GM18907 (cell line): ENCODE measurements at regions not wholly inside any gene's neighbourhood (a gene's known extent, or its start where the extent isn't known, plus 50 kb on each side); places are given as distances from the start of the nearest gene placed in this dataset.
"Not testable (repeated sequence)": the region's sequence is repeated elsewhere in the genome, so short reads cannot be mapped to it uniquely, and the experiment has no call there.

ENCODE experiments used
- ATAC-seq: cut with Tn5 transposase; IDR thresholded peaks from one replicate; pipeline ENCODE4 v1.9.1; 2021; ENCODE audit warnings: mild to moderate bottlenecking, moderate library complexity; ENCODE audit not compliant: unreplicated experiment

DNA sequence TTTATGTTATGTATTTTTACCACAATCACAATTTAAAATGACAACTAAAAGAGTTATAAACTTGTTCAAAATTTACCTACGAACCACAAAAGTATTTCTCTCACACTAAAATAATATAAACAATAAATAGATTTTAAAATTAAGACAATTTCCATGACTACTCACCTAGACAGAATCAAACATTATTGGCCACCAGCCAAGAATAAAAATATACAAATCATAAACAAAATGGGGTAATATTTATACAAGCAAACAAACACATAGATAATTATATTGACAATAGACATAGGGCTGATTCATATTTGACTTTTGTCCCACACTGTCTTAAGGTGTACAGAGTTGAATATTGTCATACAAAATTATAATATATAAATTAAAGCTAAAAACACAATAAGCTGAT is 119.6 kb upstream of the ZNF92 start:
- no peak for ATAC-seq

DNA sequence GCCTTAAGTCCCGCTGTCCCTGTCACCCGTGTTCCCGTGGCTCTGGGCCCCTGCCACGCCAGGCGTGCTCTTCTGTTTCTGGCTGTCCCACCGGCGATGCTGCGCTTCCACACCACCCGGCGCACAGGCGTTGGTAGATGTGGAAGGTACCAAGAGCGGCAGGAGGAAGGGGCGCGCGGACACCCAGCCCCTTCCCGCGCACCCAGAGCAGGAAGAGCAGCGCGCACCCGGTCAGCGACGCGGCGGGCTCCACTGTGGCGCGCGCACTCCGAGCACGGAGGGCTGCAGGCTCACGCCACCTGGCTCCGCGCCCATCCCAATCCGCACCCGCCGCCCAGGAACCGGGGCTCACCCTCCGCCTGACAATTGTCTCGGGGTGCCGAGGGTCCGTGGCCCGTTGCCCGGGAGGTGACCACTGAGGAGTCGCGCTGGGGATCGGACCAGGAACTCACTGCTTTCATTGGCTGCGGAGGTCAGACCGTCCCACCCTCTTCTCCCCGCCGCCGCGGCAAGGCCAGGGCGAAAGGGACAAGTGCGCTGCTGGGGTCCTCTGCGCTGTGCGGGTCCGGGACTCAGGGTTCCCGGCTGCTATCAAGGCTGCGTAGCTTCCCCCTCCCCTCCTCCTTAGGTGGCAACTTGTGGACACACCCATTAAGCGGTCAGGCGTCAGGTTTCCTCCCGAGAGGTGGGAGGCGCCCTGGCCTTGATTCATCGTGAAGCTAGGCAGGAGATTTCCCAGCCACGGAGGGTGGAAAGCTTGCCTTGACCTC is 121.6 kb upstream of the ZNF92 start:
- peak; percentile 71 for ATAC-seq

DNA sequence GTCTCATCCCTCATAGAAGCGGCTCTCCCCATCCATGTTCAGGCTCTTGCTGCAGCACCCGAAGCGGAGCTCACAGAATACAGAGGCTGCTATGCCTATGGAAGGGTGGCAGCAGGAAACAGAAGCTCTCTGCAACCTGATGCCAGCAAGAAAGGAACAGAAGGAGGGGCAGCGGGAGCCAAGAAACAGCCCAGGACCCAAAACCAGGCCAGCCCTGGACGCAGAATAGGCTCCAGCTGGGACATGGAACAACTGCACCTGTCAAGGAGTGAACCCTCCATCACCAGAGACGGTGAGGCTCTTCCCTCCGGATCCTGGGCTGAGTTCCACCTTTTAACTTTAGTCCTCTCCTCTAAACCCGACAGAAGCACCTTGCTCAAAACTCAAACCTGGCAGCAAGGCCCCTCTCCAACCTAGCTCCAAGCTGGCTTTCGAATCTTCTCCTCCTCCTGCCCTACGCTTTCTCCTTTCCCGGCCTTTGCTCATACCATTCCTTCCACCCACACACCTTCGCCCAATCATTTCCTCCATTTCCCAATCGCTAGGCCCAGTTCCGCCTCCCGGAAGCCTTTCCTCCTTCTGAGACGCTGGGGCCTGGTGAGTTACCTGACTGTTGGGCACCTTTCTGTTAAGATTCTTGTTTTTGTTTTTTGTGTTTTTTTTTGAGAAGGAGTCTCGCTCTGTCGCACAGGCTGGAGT is 122.8 kb upstream of the ZNF92 start:
- ATAC-seq: no peak

DNA sequence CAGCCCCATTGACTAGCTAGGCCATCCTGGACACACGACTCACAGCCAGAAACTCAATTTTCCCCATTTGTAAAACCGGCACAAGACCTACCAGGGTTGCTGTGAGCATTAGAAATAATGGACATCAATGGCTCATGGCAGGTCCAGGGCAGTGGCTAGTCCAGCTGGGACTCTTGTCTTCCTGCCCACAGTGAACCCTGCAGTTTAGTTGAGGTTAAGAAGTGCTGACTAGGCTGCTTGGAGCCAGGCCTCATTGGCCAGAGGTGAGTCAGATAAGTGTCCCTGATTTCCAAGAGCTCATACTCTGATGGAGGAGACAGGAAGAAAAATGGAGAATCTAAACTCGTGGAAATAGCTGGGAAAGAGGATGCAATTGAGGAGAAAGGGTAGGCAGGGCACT is 123.4 kb upstream of the ZNF92 start:
- no peak for ATAC-seq

DNA sequence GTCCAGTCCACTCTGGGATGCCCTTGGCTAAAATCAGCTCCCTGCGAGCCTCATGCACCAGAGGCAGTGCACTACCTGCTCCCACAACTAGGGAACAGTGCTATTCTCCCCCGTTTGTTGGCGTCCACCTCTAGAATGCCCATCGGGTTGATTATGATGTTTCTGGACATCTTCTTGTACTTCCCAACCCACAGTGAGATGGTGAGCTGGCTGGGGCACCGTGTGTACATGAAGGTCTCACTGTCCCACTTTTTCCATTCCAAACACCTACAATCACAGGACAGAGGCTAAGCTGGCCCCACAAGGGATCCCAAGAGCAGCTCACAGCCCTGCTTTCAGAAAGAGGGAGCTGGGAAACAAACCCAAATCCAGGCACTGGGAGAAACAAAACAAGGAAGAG is 126.2 kb upstream of the ZNF92 start:
- no peak for ATAC-seq

DNA sequence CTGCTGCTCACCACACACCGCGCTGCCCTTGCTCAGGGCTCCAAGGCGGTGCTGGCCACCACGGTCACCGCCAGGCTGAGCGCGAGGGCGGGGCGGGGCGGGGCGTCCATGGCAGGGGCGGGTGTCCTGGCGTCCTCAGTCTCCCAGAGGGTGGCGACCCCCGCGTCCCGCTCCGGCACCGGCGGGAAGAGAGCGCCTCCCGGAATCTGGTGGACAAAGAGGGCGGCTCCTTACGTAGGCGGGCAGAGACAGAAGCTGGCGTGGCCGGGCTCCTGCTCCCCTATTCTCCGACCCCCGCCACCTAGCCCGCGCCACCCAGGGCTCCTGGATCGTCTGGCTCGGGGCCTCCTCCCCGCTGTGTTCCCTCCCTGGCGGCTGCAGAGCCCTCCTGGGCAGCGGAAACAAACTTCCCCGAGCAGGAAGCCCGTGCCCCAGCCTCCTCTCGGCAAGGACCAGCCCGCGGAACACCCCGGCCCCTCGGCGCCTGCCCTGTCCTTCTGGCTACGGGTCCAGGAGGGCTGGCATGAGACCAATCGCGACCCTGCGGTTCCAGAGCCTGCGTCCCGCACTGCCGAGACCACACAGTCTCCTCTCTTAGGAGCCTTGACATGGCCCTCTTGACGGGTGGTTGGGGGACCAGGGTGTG is 133.8 kb upstream of the ZNF92 start:
- no peak for ATAC-seq

DNA sequence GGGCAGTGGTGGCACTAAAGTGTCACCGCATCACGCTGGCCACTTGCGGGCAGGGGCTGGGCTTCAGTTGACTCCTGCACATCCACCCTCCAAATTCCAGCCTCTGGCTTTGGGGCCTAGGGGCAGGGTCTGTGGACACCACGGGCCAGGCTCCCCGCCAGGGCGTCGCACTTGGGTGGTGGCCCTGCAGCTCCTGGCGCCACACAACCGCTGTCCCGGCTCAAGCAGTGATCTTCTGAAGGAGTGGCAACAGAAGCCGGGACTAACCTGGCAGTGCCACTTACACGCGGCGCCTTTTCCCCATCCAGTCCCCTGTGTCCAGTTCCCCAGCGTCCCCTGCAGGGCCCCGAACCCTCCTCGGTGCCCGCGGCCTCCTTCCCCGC is 134.3 kb upstream of the ZNF92 start:
- no peak for ATAC-seq

DNA sequence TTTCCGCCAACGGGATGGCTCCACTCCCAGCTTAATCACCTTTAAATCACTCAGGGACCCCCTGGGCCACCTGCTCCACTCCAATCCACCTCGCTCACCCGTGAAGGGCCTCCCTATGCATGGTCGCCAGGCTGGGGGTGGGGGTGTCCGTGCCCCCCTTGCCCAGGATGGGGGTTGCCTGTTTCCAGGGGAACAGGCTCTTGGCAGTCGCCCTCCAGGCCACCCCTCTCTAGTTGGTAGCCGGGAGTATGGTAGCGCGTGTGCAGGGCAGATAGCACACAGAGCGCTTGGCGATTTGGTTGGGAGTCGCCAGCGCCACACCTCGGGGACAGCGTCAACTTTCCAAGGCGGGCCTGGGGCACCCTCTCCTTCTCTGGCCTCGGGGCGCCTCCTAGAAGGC is 134.9 kb upstream of the ZNF92 start:
- ATAC-seq: no peak

DNA sequence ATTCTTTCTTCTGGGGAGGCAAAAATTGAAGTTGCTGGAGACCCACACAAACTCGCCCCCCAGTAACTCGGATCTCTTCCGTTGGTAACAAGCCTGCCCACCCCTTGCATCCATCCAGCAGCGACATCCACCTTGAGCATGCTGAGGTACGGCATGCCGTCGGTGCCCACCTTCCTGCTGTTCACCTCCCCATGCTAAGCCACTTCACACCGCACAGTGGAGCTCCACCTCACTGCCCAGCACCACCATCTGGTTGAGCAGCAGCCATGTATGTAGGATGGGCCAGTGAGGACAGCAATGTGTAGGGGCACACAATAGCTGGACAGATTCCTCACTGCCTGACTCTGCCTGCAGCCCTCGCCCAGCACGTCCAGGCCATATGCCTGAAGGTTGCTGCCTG is 138.1 kb upstream of the ZNF92 start:
- no peak for ATAC-seq

DNA sequence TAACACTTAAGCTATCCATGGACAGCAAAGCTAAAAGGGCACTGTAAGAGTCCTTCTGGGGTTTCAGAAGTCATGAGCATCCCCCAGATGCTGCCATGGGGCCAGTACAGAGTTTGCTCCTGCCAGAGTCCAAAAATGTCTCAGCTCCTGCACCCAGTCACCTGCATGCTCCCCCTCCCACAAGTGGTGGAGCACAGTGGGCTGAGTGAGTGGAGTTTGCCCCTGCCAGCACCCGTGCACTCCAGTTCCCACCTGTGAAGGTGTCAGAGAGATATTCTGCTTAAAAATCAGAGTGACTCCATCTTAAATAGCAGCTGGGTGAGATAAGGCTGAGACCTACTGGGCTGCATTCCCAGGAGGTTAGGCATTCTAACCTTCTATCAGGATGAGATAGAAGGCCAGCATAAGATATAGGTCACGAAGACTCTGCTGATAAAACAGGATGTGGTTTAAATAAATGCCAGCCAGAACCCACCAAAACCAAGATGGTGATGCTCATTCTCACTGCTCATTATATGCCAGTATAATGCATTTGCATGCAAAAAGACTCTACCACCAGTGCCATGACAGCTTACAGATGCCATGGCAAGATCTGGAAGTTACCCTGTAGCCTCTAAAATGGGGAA is 140.1 kb upstream of the ZNF92 start:
- no peak for ATAC-seq

DNA sequence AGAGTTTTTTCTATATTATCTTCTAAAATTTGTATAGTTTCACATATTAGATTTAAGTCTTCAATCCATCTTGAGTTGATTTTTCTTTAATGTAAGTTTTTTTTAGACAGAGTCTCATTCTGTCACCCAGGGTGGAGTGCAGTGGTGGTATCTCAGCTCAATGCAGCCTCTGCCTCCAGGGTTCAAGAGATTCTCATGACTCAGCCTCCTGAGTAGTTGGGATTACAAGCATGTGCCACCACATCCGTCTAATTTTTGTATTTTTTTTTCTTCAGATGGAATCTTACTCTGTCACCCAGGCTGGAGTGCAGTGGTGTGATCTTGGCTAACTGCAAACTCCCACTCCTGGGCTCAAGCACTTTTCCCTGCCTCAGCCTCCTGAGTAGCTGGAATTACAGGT is 143.4 kb upstream of the ZNF92 start:
- no peak for ATAC-seq

DNA sequence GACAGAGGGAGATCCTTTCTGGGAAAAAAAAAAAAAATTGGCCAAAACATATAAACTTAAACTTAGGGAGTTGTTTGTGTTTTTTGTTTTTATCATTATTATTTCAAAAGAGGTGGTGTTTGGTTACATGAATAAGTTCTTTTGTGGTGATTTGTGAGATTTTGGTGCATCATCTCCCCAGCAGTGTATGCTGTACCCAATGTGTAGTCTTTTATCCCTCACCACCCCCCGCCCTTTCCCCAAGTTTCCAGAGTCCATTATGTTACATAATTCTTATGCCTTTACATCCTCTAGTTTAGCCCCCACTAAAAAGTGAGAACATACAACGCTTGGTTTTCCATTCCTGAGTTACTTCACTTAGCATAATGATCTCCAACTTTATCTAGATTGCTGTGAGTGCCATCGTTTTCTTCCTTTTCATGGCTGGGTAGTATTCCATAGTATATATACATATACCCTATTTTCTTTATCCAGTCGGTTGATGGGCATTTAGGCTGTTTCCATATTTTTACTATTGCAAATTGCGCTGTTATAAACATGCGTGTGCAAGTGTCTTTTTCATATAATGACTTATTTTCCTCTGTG is 148.1 kb upstream of the ZNF92 start:
- ATAC-seq: no peak

DNA sequence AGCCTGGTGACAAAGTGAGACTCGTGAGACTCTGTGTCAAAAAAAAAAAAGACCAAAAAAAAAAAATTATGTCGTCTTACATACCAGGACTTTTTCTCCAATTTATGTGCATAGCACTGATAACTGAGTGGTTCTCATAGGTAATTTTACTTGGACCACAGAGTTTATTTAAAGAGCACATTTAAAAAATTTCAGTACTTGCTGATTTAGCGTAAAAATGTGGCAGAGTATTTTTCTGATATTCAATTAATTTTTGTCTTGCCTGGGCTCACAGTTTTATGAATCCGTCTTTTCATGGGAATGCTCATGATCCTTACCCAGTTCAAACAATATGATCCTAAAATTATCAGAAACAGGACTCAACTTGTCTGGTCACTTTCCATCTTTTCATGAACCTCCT is 151.0 kb upstream of the ZNF92 start:
- ATAC-seq: no peak

DNA sequence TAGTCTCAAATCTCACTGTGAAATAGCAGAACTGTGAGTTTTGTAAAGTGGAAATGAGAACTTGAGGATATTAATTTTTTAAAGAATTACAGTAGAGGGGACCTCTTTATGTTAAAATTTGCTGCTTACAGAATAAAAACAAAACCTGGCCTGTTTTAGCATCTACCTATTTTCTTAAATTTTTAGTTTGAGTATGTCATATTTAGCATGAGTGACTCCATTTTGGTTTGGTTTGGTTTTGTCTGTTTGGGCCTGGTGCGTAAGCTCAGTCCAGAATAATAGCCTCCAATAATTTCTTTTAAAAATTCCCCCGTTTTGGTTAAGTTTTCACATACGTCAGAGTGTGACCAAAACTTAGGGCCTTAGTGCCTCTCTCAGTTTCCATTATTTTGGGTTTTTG is 152.0 kb upstream of the ZNF92 start:
- no peak for ATAC-seq

DNA sequence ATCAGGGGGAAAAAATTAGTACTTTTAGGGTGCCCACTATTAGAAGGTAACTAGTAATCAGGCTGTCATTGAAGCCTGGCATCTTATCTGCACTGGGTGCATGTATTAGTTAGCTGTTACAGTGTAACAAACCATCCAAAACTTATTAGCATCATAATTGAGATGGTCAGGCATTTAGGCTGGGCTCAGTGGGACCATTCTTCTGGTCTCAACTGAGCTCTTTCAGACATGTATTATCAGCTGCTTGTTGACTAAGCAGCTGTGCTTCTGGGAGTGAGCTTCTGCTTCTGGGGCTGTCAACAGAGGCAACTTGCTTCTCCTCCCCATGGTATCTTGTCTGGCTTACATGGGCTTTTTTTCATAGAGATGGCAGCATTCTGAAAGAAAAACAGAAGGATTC is 154.0 kb upstream of the ZNF92 start:
- no peak for ATAC-seq

DNA sequence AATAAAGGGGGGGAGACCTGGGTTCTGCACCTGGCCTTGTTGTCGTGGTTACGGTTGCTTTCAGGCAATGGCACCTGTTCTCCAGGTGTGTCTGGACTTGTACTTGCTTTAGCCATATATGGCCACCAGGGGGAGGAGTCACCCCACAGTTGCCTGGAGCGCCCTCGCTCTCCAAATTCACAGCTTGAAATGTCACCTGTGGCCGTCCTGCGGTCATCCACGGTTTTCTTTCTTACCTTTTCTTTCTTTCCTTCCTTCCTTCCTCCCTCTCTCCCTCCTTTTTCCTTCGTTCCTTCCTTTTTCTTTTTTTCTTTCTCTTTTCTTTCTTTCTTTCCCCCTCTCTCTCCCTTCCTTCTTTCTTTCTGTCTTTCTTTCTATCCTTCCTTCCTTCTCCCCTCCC is 157.2 kb upstream of the ZNF92 start:
- ATAC-seq: peak; percentile 83

DNA sequence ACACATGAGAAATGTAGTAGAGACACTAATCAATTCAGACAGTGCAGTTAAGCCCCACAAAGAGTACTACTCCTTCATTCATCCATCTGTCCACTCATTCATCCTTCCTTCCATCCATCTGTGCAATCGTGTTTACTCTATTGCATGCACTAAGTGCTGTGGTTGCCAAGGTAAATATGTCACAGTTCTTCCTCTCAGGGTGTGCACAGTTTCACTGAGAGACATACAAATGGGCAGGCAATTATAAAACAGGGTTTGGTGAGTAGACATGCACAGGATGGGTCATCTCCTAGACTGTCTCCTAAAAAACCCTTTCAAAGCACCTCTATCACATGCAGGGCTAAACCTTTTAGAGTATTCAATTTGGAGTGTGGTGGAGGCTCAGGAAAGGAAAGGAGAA is 160.4 kb upstream of the ZNF92 start:
- ATAC-seq: not testable (repeated sequence)

DNA sequence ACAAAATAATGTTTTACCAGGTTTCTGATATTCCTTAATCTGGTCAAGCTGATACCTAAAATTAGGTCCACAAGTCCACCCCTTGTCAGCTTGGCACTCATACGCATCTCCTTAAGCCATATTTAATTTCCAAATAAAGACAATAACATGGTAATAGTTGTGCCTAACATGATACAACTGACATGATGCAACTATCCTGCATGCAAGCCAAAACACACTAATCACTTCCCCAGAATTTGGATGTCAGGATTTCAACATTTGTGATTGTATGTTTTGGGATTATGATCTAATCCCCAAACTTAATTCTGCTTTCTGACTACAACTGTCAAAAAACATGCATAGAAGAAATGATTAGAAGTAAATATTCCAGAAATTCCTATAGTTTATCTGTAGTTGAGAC is 174.4 kb upstream of the ZNF92 start:
- not testable (repeated sequence) for ATAC-seq

DNA sequence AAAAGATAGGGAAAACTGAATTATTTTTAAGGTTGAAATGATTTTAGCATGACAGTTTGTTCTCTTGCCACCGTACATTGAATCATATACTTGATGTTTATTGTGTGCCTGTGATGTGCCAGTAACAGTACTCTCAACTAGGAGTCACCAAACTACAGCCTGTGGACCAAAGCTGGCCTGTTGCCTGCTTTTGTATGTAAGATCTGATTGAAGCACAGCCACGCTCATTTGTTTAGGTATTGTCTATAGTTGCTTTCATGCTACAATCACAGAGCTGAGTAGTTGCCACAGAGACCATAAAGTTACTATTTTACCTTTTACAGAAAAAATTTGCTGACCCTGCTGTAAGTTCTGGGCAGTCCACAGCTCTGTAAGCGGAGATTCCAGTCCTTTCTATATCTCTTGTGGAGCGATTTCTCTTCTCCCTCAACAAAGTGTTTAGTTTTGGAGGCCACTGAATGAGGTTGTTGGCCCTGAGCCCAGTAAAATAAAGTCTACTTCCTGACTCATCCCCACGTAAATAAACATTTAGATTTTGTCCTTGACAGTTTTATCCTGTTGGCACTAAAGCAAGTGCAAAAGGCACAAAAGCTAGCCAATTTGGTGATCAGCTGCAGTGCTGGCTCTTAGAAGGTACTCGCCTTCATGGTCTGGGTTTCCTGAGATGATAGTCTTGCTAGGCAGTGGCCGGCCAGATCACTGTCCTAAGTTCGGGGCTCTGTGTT is 180.2 kb upstream of the ZNF92 start:
- ATAC-seq: not testable (repeated sequence)

DNA sequence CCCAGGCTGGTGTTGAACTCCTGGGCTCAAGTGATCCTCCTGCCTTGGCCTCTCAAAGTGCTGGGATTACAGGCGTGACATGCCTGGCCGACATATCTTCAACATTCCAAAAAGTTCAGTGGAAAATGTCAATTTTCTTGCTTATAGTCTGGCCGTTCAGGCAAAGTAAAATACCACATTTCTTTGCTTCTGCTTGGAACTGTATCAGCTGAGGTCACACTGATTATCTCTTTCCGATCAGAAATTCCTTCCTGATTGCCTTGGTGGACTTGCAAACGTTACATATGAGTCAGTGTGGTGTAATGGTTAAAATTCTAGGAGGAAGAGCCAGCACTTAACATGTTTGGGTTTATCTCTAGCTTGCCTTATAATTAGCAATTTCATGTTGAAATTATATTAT is 170.6 kb upstream of the ERV3-1 start:
- not testable (repeated sequence) for ATAC-seq

DNA sequence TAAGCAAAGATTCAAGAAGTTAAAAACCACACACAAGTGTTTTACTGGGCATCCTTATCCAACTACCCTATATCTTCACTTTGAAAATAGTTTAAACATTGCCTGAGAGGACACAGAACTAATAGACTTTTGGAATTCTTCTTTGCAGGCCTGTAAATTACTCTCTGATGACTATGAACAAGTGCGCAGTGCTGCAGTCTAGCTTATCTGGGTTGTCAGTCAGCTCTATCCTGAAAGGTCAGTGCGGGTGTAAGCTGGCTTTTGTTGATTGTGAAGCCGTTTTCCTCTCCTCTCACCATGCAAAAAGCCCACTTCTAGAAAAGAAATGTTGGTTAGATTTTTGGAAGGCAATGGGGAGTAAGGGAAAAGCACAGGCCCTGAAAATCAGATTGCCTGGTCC is 143.6 kb upstream of the ERV3-1 start:
- ATAC-seq: not testable (repeated sequence)
